GM21576 (cell line): ENCODE measurements at regions not wholly inside any gene's neighbourhood (a gene's known extent, or its start where the extent isn't known, plus 50 kb on each side); places are given as distances from the start of the nearest gene placed in this dataset.
"Not testable (repeated sequence)": the region's sequence is repeated elsewhere in the genome, so short reads cannot be mapped to it uniquely, and the experiment has no call there.

ENCODE experiments used
- ATAC-seq: cut with Tn5 transposase; IDR thresholded peaks from one replicate; pipeline ENCODE4 v1.9.1; 2021; ENCODE audit warnings: mild to moderate bottlenecking, moderate library complexity; ENCODE audit not compliant: unreplicated experiment

GRCh38 chr6:134420614-134421181 is 102.8 kb upstream of the SGK1 start:
- ATAC-seq = no peak

DNA sequence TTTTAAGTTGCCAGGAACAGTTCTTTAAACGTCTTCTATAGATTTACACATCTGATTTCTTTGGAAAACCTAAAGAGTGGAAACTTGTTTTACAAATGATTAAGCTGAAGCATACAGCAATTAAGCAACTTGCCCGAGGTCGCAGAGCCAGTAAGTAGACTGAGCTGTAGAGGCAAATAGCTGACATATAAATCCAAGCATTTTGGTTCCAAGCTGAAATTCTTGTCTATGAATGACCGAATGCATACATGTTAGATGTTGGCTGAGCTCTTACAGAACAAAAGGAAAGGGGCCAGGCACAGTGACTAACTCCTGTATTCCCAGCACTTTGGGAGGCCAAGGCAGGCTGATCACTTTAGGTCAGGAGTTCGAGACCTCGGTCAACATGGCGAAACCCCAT is 101.8 kb upstream of the SGK1 start:
- ATAC-seq = no peak

- no peak for ATAC-seq
Measured at GRCh38 chr6:134416418-134417154, 98.7 kb upstream of the SGK1 start.

DNA sequence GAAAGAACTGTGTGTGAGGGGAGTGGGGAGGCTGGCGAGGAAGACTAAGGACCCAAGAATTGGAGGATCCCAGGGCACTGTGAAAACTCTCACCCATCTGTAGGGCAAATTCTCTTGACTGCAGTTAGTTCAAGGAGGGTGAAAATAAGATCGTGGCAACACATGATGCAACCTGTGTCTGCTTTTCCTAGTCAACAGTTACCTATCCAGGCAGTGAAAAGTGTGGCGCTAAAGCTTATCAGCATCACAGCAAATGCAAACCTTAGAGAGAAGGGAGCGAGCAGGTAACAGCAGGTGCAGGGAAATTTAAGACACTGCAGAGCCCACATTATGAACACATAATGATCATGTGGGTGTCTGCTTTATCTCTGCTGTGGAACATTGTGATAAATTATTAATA is 97.7 kb upstream of the SGK1 start:
- ATAC-seq = no peak

DNA sequence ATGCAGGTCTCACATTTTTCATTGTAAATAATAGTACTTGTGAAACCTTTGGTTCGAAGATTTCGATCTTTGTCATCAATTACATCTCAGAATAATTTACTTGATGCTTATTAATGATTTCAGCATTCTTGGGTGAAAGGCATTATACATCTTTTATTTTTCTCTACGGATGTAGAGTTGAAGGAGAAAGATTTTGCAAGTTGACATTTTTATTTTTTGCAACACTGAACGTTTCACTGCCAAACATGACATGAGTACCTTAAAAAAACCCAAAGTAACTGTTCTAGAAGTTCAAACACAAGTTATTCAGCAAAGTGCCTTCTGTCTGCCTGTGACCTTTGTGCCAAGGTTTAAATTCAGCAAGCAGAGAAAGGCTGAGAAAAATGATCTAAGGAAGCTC is 97.3 kb upstream of the SGK1 start:
- no peak for ATAC-seq

DNA sequence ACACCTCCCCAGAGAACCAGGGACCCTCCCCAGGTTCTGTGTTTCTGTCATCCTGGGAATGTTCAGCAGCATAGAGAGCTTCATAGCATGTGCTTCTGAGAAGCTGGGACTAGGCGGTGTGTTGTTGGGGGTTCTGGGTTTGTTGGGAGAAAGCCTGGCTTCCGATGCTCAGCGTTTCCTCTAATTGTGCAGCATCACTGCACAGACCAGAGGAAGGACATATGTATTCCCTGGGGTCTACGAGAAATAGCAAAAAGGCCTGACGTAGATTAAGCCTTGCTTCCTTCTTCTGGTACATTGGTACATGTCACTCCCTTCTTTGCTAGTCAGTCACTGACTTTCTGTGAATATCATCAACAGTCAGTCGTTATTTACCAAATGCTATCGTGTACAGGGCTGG is 96.9 kb upstream of the SGK1 start:
- no peak for ATAC-seq

DNA sequence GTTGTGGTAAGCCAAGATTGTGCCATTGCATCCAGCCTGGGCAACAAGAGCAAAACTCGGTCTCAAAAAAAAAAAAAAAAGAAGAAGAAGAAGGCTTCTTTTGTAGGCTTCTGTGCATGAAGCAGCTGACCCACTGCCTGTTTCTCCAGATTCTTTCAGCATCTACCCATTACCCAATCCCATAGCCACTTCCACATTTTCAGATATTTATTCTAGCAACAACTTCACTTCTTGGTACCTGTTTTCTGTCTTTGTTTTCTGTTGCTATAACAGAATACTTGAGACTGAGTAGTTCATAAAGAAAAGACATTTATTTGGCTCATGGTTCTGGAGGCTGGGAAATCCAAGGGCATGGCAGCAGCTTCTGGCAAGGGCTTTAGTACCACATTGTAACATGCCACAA is 95.3 kb upstream of the SGK1 start:
- no peak for ATAC-seq

DNA sequence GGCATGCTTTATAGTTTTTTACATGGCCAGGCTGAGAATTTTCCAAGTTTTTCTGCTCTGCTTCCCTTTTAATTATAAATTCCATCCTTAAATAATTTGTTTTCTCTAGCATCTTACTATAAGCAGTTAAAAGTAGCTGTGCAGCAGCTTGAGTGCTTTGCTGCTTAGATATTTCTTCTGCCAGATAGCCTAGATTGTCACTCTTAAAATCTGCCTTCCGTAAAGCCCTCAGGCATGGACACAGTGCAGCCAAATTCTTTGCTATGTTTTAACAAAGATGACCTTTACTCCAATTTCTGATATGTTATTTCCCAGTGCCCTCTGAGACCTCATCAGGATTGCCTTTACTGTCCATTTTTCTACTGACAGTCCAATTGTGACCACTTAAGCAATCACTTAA is 92.6 kb upstream of the SGK1 start:
- no peak for ATAC-seq

DNA sequence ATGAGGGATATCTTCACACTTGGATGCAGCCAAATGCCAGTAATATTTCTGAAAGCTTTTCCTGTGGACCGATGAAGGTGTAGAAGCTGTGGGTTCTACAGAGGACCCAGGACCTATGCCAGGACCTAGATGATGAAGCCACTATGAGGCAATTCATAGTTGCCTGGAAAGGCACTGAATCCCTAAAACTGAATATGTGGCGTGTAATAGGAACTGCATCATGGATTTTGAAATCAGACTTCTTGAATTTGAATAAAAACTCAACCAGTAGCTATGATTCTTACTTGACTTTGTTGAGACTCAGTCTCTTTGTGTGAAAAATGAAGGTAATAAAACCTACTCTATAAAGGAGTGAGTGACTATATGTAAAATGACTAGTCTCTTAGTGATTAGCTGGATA is 89.9 kb upstream of the SGK1 start:
- no peak for ATAC-seq

- no peak for ATAC-seq
Measured at GRCh38 chr6:134406311-134406710, 88.4 kb upstream of the SGK1 start.

DNA sequence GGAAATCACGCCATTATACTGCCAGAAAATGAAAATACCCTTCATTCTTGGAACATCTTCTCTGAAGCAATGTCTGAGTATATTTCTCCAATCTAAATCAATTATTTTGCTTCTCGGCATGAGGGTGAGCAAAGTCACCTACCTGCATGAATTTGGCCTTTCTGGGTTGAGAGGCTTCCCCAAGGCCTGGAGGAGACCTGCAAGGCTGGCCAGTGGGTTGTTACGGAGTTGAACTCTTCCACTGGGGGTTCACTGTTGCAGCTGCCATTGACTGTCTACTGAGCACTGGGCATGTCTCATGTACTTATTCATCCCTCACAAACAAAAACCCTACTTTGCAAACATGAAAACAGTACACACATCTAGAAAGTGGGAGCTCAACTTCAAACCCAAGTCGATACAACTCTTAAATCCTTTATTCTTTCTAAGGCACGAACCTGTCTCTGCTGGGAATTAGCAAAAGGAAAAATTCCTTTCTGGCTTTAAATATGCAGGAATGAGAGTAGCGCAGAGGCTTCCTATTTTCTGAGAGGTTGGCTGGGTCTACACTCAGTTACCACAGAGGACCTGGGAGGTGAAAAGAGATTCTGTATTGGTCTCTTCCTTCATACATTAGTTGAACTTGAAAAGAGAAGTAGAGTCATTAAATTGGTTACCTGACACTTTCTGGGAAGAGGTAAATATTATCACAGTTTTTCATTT is 87.6 kb upstream of the SGK1 start:
- no peak for ATAC-seq

DNA sequence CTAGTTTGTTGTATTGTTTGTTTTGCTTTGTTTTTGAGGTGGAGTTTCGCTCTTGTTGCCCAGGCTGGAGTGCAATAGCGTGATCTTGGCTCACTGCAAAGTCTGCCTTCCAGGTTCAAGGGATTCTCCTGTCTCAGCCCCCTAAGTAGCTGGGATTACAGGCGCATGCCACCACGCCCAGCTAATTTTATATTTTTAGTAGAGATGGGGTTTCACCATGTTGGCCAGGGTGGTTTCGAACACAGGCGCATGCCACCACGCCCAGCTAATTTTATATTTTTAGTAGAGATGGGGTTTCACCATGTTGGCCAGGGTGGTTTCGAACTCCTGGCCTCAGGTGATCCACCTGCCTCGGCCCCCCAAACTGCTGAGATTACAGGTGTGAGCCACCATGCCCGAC is 85.4 kb upstream of the SGK1 start:
- not testable (repeated sequence) for ATAC-seq

GRCh38 chr6:134402372-134402984 is 84.6 kb upstream of the SGK1 start:
- no peak for ATAC-seq

- ATAC-seq = no peak
Measured at GRCh38 chr6:134400941-134401340, 83.0 kb upstream of the SGK1 start.

GRCh38 chr6:134398453-134398852 is 80.5 kb upstream of the SGK1 start:
- no peak for ATAC-seq

DNA sequence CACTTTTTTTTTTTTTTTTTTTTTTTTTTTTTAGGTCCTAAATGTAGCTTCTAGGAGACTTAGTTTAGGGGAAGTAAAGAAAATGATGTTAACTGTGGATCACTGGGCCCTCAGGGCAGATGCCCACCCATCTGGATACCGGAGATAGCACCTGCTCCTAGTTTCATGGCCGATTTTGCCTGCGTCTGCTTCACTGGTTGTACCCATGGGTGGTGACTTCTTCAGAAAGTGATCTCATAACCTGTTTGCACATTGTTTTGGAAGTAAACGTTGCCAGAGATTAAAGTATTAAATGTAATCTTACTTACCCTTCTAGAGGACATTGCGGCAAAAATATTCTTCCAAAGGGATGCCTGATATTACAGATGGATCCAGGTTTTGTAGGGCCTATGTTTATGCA is 79.8 kb upstream of the SGK1 start:
- ATAC-seq = no peak

- no peak for ATAC-seq
Measured at GRCh38 chr6:134394905-134395304, 77.0 kb upstream of the SGK1 start.

DNA sequence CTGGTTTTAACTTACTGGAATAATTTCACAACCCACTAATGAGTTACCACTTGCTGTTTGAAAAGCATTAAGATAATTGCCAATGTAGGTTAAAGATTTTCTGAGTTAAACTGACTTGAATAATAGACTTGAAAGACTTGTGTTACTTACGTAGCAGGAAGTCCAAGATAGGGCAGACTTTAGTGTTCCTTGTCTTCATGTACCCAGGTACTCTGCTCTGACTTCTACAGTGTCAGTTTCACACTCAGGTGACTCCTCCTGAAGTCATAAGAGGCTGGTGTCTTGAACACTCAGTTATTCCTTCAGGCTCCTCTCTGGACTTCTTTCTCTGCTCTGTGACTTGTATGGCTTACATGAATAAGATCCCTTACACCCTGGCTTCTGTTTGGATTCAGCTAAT is 76.3 kb upstream of the SGK1 start:
- no peak for ATAC-seq

GRCh38 chr6:134391205-134391604 is 73.3 kb upstream of the SGK1 start:
- no peak for ATAC-seq

GRCh38 chr6:134389658-134390057 is 71.7 kb upstream of the SGK1 start:
- ATAC-seq = no peak

DNA sequence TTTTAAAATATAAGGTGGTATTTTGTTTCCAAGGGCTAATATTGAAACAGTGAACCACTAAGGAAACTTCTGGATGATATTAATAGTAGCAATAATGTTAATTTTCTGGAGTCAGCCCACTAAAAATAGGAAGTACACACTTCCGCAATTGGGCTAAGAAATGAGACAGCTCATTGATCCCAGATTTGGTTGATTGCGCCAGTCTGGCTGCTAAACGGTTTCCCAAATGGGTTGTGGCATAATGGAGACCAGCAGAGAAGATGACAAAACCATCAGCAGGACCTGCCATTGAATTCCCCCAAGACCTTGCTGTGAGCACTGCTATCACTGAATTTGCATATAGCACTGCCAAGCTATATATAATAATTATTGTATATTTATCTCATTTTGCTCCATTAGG is 71.2 kb upstream of the SGK1 start:
- ATAC-seq = no peak

GRCh38 chr6:134386482-134386881 is 68.6 kb upstream of the SGK1 start:
- not testable (repeated sequence) for ATAC-seq
